ENCODE measurements at regions not wholly inside any gene's neighbourhood (a gene's known extent, or its start where the extent isn't known, plus 50 kb on each side); places are given as distances from the start of the nearest gene placed in this dataset.

- DNase-seq = peak; percentile 37
These were observed 158.9 kb upstream of the MTNR1B start for GRCh38 chr11:92810423-92811064.

- no peak for DNase-seq
These were observed 158.1 kb upstream of the MTNR1B start for GRCh38 chr11:92811341-92811740.

- DNase-seq = no peak
These were observed 156.6 kb upstream of the MTNR1B start for GRCh38 chr11:92812841-92813240.

- DNase-seq = no peak
These were observed 149.6 kb upstream of the MTNR1B start for GRCh38 chr11:92819830-92820229.

- DNase-seq = no peak
These were observed 148.6 kb upstream of the MTNR1B start for GRCh38 chr11:92820860-92821259.

GRCh38 chr11:92822410-92822809, 147.0 kb upstream of the MTNR1B start:
- DNase-seq = no peak

- DNase-seq = no peak
These were observed 143.3 kb upstream of the MTNR1B start for GRCh38 chr11:92826136-92826535.

- no peak for DNase-seq
These were observed 142.8 kb upstream of the MTNR1B start for GRCh38 chr11:92826603-92827002.

- no peak for DNase-seq
These were observed 142.3 kb upstream of the MTNR1B start for GRCh38 chr11:92827132-92827531.

- DNase-seq = no peak
These were observed 140.9 kb upstream of the MTNR1B start for GRCh38 chr11:92828556-92828955.

- DNase-seq = no peak
These were observed 140.3 kb upstream of the MTNR1B start for GRCh38 chr11:92829121-92829520.

- DNase-seq = no peak
These were observed 139.8 kb upstream of the MTNR1B start for GRCh38 chr11:92829671-92830070.

GRCh38 chr11:92830377-92831155, 138.9 kb upstream of the MTNR1B start:
- DNase-seq = no peak

- no peak for DNase-seq
These were observed 135.0 kb upstream of the MTNR1B start for GRCh38 chr11:92834296-92835020.

- no peak for DNase-seq
These were observed 131.9 kb upstream of the MTNR1B start for GRCh38 chr11:92837595-92837994.

- DNase-seq = peak; percentile 74
These were observed 130.6 kb upstream of the MTNR1B start for GRCh38 chr11:92838759-92839310.

- no peak for DNase-seq
These were observed 130.0 kb upstream of the MTNR1B start for GRCh38 chr11:92839450-92839849.

GRCh38 chr11:92841719-92842118, 127.7 kb upstream of the MTNR1B start:
- no peak for DNase-seq

GRCh38 chr11:92843455-92843854, 126.0 kb upstream of the MTNR1B start:
- DNase-seq = peak; percentile 22

- no peak for DNase-seq
These were observed 125.3 kb upstream of the MTNR1B start for GRCh38 chr11:92844197-92844596.

GRCh38 chr11:92845390-92845789, 124.1 kb upstream of the MTNR1B start:
- DNase-seq = no peak

GRCh38 chr11:92845805-92846204, 123.6 kb upstream of the MTNR1B start:
- DNase-seq = no peak

- DNase-seq = no peak
These were observed 122.8 kb upstream of the MTNR1B start for GRCh38 chr11:92846491-92847125.

Data from NCI-H1417 treated with DMSO at 0.1 percent for 48 hours (cell line).